ENCODE measurements at regions not wholly inside any gene's neighbourhood (a gene's known extent, or its start where the extent isn't known, plus 50 kb on each side); places are given as distances from the start of the nearest gene placed in this dataset.
A peak's percentile ranks its signal among the peaks of the same experiment; 100 is the strongest.

- H3K4me3 ChIP-seq (ENCODE audit: low read depth, low read length): no peak overlapping the region
- TF ChIP-seq CTCF (conservative IDR thresholded peaks at IDR 0.05; ENCODE audit: low read depth, low read length): no peak
- DNase-seq (ENCODE audit: low read depth): no peak
Observed at GRCh38 chr9:31377358-31377757, 1007.1 kb upstream of the ACO1 start.

GRCh38 chr9:31388660-31389059, 995.8 kb upstream of the ACO1 start:
- peak; percentile 36 for DNase-seq (ENCODE audit: low read depth)
- H3K4me3 ChIP-seq (ENCODE audit: low read depth, low read length): no peak overlapping the region
- no peak for TF ChIP-seq CTCF (conservative IDR thresholded peaks at IDR 0.05; ENCODE audit: low read depth, low read length)

GRCh38 chr9:31389075-31389474, 995.4 kb upstream of the ACO1 start:
- DNase-seq (ENCODE audit: low read depth): peak; percentile 30
- no peak for TF ChIP-seq CTCF (conservative IDR thresholded peaks at IDR 0.05; ENCODE audit: low read depth, low read length)
- H3K4me3 ChIP-seq (ENCODE audit: low read depth, low read length): no peak overlapping the region

- no peak for DNase-seq (ENCODE audit: low read depth)
- no peak overlapping the region for H3K4me3 ChIP-seq (ENCODE audit: low read depth, low read length)
- TF ChIP-seq CTCF (conservative IDR thresholded peaks at IDR 0.05; ENCODE audit: low read depth, low read length): no peak
Observed at GRCh38 chr9:31390403-31391025, 993.9 kb upstream of the ACO1 start.

GRCh38 chr9:31393240-31393639, 991.2 kb upstream of the ACO1 start:
- DNase-seq (ENCODE audit: low read depth): peak; percentile 39
- H3K4me3 ChIP-seq (ENCODE audit: low read depth, low read length): no peak overlapping the region
- TF ChIP-seq CTCF (conservative IDR thresholded peaks at IDR 0.05; ENCODE audit: low read depth, low read length): no peak

- DNase-seq (ENCODE audit: low read depth): peak; percentile 98
- TF ChIP-seq CTCF (conservative IDR thresholded peaks at IDR 0.05; ENCODE audit: low read depth, low read length): no peak
- H3K4me3 ChIP-seq (ENCODE audit: low read depth, low read length): no peak overlapping the region
Observed at GRCh38 chr9:31394015-31394473, 990.4 kb upstream of the ACO1 start.

GRCh38 chr9:31412081-31412480, 972.4 kb upstream of the ACO1 start:
- no peak for DNase-seq (ENCODE audit: low read depth)
- no peak for TF ChIP-seq CTCF (conservative IDR thresholded peaks at IDR 0.05; ENCODE audit: low read depth, low read length)
- H3K4me3 ChIP-seq (ENCODE audit: low read depth, low read length): no peak overlapping the region

All from choroid plexus epithelial cell (primary cell).